ENCODE measurements at regions not wholly inside any gene's neighbourhood (a gene's known extent, or its start where the extent isn't known, plus 50 kb on each side); places are given as distances from the start of the nearest gene placed in this dataset.
A peak's percentile ranks its signal among the peaks of the same experiment; 100 is the strongest.
"Not testable (repeated sequence)": the region's sequence is repeated elsewhere in the genome, so short reads cannot be mapped to it uniquely, and the experiment has no call there.

DNA sequence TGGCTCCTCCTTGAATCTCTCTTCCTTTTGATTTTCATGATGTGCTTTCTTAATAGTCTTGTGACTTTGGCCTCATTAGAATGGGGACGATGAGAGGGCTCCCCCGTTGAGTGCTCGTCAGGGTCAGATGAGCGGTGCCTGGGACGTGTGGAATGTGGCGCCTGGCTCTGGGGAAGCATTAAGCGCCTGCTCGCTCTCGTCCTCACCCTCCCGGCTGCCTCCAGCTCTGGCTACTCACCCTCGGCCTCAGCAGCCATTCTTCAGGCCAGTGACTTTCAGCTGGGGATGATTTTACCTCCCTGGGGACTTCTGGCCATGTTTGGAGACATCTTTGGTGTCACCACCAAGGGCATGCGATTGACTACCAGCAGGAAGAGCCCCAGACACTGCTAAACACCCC is 69.7 kb downstream of the RPS6KA4 start:
- no peak for DNase-seq

DNA sequence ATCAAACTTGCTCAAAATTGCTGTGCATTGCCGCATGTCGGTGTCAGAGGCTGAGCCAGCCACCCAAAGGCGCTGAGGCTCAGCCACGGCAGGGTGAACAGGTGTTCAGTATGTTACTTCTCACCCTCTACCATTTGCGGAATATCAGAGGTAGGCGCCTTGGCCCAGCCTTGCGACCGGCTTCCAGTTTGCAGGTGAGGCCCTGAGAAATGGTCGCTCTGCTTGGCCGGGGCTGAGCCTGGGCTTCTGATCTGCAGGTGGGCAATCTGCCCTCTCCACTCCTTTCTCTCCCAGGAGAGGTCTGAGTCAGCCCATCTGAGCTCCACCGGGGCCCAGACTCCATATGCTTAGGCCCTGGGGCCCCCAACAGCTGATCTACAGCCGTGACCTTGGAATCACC is 71.0 kb downstream of the RPS6KA4 start:
- DNase-seq = no peak

- no peak for DNase-seq
These were observed 71.7 kb downstream of the RPS6KA4 start for GRCh38 chr11:64430645-64431044.

DNA sequence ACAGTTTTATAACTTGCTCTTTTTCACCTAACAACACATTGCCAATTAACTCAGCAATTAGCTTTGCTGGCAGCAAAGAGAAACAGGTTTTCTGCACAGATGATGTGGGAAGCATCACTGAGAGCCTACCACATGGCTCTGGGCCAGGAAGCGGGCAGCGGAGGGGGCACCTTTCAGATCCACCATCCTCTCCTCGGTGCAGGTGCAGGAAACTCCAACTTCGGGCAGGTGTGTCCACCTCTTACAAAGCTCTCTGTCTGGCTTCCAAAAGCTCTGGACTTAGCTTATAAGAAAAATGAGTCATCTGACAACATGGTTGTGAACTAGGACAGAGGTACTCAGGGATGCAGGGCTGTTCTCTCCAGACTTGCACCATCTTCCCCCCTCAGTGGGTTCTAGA is 77.0 kb downstream of the RPS6KA4 start:
- no peak for DNase-seq

DNA sequence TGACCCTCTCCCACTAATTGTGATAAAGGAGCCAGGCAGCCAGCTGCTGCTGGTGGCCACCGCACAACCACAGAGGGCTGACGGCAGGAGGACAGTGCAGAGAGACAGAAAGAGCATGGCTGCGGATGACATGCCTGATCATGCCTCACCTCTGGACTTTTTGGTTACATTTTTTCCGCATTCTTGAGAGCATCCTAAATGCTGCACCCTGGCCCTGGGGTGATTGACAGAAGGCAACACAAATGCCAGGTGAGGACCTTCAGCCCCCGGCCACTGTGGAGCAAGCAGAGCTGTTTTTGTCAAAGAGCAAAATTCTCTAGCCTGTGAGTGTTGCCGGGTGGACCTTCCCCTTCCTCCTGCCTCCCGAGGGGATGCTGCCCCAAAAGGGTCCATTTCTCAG is 78.5 kb downstream of the RPS6KA4 start:
- no peak for DNase-seq

DNA sequence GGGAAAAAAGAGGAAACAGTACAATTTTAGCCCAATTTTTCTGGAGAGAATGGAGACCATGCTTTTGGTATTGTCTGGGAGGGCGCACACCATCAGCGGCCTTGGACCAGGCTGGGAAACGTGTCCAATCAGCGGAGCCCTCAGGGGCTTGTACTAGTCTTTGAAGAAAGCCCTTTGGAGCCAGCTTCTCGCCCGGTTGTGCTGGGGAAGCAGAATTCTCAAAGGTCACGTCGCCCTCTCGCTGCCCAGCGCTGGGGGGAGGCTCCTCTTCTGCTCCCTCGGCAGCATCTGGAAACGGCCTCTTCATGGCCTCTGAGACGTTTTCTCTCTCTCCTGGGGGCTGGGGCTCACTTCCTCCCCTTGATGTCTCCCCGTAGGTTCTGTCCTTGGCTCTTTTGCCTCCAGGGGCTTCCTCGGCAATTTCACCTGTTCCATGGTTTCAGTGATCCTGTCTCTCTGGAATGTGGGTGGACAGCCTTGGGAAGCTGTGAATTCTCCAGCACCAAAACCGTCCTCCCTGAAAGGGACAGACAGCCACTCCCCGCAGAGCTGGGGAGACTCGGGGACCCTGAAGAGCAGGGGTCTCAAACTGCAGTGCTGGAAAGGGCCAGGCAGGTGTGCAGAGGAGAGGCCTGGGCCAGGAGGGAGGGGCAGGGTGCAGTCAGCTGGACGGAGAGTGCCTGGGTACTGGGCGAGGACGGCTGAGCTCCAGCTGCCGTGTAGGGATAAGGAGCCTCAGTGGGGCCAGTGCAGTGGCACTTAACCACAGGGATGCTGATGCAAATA is 80.2 kb downstream of the RPS6KA4 start:
- no peak for DNase-seq

GRCh38 chr11:64439772-64440491 is 81.0 kb downstream of the RPS6KA4 start:
- DNase-seq = not testable (repeated sequence)

DNA sequence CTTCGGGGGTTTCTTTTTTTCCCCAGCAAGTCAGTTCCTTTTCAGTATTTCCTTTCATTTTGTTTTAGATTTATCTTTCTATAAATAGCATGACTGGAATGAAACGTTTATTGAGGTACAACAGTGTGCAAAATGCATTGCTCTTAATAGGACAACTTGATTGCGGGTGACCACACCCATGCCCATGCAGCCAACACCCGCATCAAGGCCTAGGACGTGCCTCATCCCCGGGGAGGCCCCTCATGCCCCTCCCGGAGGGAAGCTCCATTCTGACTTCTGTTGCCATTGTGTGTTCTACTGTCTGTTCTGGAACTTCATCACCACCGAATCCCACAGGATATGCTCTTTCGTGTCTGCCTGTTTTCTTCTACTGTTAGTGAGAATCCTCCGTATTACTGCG is 82.2 kb downstream of the RPS6KA4 start:
- no peak for DNase-seq

GRCh38 chr11:64443001-64443400 is 84.0 kb downstream of the RPS6KA4 start:
- DNase-seq = no peak

DNA sequence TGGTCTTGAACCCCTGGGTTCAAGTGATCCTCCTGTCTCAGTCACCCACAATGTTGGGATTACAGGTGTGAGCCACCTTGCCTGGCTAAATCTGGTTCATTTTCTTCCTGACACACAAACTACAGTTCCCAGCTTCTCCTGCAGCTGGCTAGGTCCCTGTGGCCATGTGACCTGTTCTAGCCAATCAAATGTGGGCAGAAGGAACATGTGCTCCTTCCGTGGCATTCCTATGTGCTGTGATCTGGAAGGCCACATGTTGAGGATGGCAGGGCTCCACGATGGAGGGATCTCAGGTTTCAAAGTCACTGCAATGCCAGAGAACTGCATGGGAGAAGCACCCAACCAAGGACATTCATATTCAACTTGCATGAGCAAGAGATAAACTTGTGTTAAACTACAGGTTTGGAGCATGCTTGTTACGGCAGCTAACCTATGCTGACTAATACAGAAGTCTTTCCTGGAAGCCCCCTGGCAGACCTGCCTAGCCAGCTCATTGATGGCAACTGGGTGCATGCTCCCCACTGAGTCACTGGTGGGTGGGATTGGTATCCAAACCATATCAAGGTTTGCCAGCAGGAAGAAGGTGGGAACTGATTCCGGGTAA is 86.0 kb downstream of the RPS6KA4 start:
- no peak for DNase-seq

- DNase-seq = no peak
These were observed 86.7 kb downstream of the RPS6KA4 start for GRCh38 chr11:64445651-64446050.

GRCh38 chr11:64447831-64448598 is 89.1 kb downstream of the RPS6KA4 start:
- DNase-seq = no peak

DNA sequence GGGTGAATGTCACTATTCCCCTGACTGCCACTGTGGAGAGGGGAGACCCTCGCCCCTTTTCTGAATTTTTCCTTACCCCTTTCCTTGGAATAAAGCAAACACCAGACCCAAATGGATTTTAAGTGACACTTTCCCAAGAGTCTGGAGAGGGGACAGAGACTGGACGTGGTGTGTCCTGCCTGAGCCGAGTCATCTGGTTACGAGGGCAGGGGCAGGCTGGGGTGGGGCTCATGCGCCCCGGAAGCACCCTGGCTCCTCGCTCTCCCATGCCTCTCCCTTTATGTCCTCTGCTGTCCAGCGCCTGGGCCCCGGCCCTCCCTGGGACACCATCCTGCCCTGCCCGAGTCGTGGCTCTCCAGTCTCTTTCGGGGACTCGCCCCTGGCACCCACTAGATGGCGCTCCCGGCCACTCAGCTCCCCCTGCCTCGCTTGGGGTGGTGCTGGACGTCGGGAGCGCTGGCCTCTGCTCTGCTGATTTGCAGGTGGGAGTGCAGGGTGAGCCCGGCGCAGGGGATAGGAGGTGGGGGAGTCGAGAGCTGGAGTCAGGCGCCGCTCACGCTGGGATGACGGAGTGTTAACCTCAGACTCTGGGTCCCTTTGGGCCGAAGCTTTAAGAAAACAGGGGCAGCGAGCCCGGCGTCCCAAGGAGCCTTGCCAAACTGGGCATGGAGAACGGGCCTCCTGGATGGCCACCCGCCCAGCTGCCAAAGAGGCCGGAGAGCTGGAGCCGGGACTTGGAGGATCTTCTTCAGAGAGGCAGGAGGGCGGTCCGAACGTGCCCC is 89.8 kb downstream of the RPS6KA4 start:
- DNase-seq = peak; percentile 75

DNA sequence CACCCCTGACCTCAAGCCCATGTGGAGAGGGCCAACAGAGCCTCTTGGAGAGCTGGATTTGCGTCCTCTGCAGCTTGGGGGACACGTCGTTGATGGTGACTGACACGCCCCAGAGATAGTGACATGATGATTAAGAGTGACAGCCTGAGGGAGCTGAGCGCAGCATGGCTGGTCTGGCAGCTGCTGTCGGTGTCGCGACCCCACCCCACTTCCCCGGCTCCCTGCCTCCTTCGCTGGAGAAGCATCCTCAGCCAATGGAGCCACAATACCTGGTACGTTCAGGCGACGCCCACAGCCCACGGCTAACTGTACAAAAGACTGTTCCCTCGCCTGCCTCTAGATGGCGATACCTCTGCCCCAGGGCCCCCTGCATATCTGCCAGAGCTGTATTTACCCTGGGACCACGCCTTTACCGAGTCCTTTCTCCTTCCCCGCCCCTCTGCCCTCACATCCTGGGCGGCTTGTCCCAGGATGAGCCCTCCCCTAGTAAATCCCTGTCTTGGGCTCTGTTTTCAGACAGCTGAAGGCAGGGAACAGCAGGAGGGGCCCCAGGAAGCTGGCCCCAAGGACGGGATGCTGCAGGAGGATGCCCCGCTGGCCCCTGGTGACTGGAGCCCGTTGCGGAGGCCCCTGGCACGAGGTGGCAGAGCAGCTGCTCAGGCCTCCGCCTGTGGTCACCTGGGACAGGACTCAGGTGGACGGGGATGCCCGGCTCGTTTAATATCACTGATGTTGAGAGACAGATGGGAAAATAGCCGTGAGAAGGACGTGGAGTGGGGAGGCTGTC is 90.6 kb downstream of the RPS6KA4 start:
- DNase-seq = peak; percentile 79

DNA sequence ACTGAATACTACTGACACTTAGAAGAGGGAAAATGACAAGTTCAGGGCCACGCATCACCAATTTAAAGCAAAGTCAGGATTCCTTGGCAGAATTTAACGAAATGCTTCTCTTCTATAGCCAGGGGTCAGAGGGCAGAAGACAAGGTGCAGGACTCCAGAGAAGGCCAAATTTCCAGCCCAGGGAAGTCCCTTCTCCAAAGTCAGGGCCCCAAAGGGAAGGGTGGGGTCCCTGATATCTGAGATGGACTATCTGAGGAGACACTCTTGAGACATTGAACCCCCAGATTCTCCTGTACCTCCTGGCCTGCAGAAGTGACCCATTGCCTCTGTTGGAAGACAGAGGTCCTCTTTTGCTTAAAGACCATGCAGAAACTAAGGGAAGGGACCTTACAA is 91.2 kb downstream of the RPS6KA4 start:
- DNase-seq = no peak

DNA sequence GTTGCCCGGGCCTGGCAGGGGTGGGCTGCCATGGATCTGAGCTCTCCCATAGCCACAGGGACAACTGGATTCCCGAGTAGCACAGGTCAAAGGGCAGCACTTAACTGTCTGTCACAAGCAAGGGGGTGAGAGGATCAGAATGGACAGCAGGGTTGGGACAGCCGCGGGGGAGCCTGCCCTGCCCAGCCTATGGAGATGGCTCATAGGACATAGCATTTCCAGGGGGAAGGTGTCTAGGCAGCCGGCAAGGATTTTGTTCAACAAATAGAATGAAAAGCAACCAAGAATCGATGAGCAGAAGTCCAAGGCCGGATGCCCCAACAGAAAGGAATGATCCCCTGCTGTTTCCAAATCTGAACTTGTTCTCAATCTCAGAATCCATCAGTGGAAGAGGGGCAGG is 92.9 kb downstream of the RPS6KA4 start:
- DNase-seq = no peak

DNA sequence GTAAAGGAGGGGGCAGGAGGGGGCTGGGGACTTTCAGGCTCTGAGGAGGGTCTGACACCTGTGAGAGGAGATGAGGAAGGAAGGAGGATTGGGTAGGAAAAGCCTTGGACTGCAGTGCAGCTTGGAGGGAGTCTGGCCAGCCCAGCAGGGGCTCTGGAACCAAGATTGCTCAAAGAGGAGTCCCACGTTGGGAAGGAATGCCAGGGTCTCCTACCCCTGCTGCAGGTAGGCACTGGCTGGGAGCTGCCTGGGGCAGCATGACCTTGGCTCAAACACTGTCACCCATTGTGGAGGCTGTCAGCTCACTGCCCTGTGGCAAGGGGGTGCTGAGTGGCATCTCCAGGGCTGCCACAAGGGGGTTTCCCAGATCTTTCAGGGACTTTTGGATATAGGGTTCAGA is 94.5 kb downstream of the RPS6KA4 start:
- no peak for DNase-seq

DNA sequence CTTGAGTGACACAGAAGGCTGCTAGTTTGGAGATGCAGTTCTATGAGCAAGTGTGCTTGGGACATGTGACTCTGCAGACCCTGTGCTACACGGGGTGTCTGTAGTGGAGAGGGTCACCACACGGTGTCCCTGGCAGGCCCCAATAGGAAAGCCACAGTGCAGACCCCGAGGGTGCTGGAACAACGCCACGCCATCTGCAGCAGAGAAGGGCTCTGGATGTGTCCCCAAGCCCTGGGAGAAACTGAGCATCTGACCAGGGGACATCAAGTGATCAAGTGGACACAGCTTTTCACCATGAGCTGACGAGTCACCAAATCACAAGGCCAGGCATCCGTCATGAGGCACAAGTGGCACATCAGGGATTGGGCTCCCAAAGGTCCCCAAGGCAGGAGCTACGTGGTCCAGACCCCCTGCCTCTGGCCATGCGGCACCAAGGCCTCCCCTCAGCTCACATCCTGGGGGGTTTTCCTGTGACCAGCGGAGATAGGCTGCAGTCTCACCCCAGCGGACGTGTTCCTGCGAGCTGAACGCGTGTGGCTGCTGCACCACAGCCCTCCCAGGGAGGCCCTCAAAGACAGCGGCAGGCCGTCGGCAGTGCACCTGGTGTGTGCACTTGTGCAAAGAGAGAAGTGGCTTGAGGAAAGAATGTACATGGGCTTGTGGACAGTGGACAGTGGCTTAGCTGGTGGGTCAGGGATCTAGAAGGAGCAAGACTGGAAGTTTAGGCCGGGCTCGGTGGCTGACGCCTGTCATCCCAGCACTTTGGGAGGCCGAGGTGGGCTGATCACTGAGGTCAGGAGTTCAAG is 96.7 kb downstream of the RPS6KA4 start:
- no peak for DNase-seq

- DNase-seq = no peak
These were observed 97.8 kb downstream of the RPS6KA4 start for GRCh38 chr11:64456509-64457320.

All from stimulated activated CD4-positive, alpha-beta T cell treated with anti-CD3 and anti-CD28 coated beads, Interleukin-4, amount 100 ng/mL, for 24 hours (primary cell).